SKM-1 (cell line): ENCODE measurements at regions not wholly inside any gene's neighbourhood (a gene's known extent, or its start where the extent isn't known, plus 50 kb on each side); places are given as distances from the start of the nearest gene placed in this dataset.

Experiments used
- DNase-seq: peaks from one replicate; lab custom pipeline; 2025; ENCODE audit not compliant: unreplicated experiment; lab: John Stamatoyannopoulos, UW

GRCh38 chr2:5950736-5951135 is 258.6 kb downstream of the SOX11 start:
- no peak for DNase-seq

DNA sequence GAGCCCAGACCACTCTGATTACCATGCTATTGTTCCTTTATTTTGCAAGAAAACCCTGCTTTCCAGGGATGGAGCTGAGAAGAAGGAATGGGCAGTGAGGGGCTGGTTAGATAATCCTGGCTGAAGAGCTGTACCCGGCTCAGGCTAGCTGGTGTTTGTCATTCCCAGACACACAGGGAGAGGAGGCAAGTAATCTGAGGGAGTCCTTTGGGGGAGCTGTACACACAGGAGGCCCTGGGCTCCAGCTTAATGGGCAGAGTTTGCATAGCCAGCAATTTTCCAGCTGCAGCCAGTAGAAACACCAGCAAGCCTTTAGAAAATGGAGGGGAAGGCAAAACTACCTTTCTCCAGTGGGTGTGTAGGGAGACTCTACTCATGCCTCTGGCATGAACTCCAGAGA is 259.3 kb downstream of the SOX11 start:
- no peak for DNase-seq

DNA sequence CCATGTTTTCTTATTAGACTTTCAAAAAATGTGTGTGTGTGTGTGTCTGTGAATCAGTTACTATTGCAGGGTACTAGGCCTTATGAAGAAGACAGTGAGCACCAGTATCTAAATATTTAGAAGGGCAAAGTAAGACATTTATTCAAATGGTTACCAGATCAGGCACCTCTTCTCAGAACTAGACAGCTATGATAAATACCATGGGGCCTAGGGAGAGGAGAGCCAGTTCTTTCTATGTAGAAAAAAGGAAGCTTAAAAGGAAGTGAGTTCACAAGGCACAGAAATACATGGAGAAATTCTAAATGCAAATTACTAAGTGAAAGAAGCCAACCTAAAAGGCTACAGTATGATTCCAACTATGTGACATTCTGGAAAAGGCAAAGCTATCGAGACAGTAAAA is 261.3 kb downstream of the SOX11 start:
- no peak for DNase-seq

- DNase-seq: no peak
Observed at GRCh38 chr2:5954509-5954908, 262.3 kb downstream of the SOX11 start.

- DNase-seq: no peak
Observed at GRCh38 chr2:5955921-5956320, 263.7 kb downstream of the SOX11 start.

- no peak for DNase-seq
Observed at GRCh38 chr2:5959836-5960820, 267.9 kb downstream of the SOX11 start.

DNA sequence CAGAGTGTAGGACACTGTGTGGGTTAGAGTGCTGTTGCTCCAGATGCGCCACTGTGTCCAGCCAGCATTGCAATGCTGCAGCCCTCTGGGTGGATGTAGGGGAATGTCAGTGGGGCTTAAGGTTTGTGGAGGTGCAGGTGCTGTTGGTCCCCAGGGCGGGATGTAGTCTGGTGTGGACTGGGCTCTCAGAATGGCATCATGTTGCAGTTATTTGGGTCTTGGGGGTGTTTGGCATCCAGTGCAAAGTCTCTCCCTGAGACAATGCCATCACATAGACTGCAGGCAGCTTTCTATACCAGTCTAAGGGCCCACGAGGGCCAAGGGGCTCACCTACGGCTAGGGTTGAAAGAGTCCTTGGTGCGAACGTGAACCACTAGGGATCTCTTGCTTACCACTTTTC is 275.3 kb downstream of the SOX11 start:
- no peak for DNase-seq

GRCh38 chr2:5969303-5969702 is 277.1 kb downstream of the SOX11 start:
- no peak for DNase-seq

DNA sequence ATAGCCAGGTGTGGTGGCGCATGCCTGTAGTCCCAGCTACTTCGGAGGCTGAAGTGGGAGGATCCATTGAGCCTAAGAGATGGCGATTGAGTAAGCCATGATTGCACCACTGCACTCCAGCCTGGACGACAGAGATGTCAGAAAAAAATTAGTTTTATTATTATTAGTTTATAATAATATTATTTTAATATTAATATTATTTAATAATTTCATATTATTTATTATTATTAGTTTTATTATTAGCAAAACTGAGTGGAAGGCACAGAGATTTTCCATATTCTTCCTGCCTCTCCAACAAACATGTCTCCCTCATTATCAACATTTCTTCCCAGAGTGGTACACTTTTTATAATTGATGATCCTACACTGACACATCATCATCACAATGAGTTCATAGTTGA is 278.2 kb downstream of the SOX11 start:
- no peak for DNase-seq

DNA sequence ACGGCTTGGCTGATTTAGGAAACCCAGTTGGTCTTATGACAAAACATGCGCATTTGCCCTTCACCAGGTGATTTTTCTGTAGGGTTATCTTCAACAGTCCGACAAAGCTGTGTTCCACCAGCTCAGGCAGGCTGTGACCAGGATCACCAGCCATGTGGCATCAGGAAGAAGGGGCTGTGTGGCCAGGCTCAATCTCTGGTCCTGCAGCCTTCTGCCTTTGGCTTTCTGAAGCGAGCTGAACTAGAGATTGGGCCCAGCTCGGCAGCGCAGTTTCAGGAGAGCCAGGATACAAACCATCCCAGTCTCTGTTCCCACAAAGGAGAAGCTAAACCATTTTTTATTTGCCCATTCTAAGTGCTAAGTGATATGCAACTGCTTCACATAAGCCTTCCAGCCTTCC is 282.3 kb downstream of the SOX11 start:
- no peak for DNase-seq

- no peak for DNase-seq
Observed at GRCh38 chr2:5975401-5975800, 283.2 kb downstream of the SOX11 start.

DNA sequence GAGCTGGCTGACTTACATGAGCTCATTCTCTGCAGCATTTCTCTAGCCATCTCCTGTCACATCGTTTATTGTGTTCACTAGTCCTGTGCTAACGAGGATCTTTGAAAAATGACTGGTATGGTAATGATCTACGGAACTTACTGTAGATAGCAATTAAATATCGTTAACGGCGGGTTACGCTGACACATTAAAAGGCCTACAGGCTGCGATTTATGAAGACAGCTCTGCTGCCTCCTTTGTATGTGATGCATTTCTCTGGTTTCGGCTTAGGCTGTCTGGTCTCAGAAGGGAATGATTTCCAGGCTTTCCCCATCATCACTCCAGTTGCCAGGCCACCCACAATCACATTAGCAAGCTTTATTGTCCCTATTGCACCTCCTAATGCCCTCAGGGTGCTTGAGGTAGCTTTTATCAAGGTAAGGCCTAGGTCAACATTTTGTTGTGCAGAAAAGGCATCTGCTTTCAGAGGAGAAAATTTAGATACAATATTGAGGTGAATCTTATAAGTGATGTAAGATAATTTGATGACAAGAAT is 284.4 kb downstream of the SOX11 start:
- no peak for DNase-seq

GRCh38 chr2:5977477-5977876 is 285.3 kb downstream of the SOX11 start:
- no peak for DNase-seq

DNA sequence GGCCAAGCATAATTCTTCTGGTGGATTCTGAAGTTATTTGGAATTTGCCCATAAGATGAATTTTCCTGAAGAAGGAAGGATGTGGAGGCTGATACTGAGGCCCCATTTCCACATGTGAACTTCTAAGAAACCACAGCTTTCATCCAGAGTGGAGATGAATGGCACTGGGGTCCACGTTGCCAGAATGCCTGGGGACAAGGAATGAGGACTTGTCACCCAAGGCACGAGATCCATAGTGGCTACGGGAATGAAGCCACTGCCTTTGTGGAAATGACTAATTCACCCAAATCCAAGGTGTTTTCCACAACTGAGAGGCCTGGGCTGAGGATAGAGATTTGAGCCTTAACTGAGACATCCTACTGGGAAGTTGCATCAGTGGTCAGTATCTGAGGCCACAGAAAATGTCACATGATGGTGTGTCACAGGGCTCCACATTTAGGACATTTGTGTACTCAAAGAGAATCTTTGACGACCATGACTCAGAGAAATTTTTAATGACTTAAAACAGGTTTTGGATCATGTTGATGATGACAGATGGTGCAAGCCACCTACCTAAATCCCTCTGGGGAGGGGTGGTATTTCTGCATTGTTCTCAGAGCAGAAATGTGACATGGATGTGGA is 286.1 kb downstream of the SOX11 start:
- no peak for DNase-seq

DNA sequence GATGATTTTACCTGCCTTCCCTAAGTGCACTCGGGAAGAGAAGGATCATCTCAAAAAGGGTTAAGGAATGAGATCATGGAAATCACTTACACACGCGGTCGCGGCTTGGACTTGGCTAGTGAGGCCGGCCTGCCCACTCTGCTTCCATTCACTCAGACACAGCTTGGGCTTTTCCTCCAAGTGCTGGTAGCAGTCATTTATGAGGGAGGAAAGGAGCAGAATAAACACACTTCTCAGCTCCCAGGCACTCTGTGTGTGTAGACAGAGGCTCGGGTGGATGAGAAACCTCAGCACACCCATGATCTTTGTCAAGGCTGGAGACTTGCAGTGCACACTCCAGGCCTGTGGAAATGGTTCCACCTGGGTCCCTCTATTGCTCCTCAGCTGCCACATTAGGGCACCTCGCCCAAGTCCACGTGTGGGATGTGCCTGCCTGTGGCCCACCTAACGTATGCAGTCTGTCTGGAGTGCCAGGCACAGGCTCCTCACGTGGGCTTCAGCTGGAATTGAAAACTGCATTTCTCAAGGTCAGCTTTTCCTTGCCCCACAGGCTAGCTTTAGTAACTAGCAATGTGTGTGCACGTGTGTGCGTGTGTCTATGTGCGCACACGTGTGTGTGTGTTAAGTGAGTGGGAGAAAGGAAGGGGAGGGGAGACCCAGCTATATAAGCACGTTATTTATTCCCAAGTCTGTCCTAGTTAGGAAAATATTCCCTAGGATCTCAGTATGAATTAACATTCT is 288.4 kb downstream of the SOX11 start:
- DNase-seq: no peak

DNA sequence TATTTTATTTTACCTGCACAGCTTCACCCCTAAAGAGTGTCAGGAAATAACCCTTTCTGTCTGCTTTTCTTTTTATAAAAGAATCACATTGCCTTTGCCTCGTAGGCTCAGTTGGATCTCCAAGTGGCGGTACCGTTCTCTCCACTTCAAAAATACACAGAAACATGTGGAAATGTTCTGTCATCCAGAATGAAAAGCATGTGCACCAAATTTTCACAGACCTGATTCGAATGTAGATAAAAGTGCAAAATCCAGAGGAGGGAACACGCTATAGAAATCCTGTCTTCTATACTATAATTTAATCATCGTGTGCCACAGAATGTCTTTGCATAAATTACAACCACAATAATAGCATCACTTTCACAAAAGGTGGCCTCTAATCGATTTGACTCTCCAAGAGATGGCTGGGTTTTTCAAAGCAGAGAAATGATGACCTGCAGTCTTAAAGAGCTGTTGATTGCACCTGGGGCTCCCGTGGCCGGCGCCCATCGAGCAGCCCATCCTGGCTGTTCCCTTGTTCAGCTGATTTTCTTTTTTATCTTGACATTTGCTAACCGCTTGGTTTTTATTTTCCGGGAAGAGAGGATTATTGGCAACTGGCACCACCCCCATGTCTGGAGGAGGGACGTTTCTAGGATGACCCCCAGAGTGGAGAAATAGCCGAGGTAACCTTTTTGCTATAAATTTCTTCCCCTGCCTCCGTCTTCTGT is 290.2 kb downstream of the SOX11 start:
- DNase-seq: no peak

- DNase-seq: no peak
Observed at GRCh38 chr2:5982903-5983265, 290.7 kb downstream of the SOX11 start.

- DNase-seq: no peak
Observed at GRCh38 chr2:5983511-5984272, 291.5 kb downstream of the SOX11 start.

- DNase-seq: no peak
Observed at GRCh38 chr2:5984273-5984655, 292.1 kb downstream of the SOX11 start.

- DNase-seq: no peak
Observed at GRCh38 chr2:5984946-5985345, 292.8 kb downstream of the SOX11 start.
